EH (cell line): ENCODE measurements at regions not wholly inside any gene's neighbourhood (a gene's known extent, or its start where the extent isn't known, plus 50 kb on each side); places are given as distances from the start of the nearest gene placed in this dataset.

Source experiments
- DNase-seq: peaks from one replicate; pipeline ENCODE4 v3.0.0-alpha.2; 2015; ENCODE audit warnings: low read depth

- DNase-seq: no peak
These were observed 2141.0 kb upstream of the AGA start for GRCh38 chr4:179583221-179583620.

GRCh38 chr4:179584101-179584500 lies 2141.9 kb upstream of the AGA start:
- no peak for DNase-seq

GRCh38 chr4:179585761-179586160 lies 2143.5 kb upstream of the AGA start:
- no peak for DNase-seq

DNA sequence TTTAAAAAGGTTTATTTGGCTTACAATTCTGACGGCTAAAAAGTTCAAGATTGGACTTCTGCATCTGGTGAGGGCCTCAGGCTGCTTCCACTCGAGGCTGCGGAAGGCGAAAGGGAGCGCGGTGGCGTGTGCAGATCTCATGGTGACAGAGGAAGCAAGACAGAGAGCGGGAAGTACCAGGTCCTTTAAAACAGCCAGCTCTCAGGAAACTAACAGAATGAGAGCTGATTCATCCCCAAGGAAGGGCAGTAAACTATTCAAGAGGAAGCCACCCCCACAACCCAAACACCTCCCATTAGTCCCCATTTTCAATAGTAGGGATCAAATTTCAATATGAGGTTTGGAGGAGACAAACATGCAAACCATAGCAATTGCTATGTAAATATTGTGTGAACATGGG lies 2144.2 kb upstream of the AGA start:
- DNase-seq: no peak

- no peak for DNase-seq
These were observed 2153.6 kb upstream of the AGA start for GRCh38 chr4:179595671-179596410.

DNA sequence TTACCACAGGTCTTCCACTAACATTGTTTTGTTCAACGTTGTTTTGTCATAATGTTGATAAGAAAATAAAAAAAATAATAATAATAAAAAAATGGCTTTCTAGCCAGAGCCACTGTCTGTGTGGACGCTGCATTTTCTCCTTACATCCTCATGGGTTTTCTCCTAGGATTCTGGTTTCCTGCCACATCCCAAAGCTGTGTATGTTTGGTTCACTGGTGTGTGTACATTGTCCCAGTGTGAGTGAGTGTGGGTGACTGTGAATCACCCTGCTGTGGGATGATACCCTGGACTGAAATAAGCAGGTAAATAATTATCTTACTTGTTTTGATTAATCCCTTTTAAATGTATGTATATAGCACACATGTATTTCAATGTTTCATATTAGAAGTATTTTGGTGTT lies 2154.4 kb upstream of the AGA start:
- no peak for DNase-seq

DNA sequence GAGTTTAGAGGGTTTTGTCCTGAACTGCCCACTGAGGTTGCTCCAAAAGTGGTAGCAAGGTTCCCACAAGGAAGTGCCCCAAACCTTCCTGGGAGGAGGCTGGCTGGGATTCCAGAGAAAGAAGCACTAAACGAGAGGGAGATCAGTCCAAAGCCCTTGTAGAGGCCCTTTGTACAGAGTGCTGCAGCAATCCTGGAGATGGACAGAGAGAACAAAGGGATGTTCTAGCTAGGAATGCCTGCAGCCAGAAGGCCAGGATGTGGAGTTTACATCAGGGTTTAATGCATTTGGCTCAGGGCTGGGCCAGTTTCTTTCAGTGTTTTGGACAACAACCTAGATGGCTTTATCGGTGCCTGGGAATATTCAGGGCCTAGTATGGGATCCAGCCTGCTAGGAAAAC lies 2155.1 kb upstream of the AGA start:
- no peak for DNase-seq

DNA sequence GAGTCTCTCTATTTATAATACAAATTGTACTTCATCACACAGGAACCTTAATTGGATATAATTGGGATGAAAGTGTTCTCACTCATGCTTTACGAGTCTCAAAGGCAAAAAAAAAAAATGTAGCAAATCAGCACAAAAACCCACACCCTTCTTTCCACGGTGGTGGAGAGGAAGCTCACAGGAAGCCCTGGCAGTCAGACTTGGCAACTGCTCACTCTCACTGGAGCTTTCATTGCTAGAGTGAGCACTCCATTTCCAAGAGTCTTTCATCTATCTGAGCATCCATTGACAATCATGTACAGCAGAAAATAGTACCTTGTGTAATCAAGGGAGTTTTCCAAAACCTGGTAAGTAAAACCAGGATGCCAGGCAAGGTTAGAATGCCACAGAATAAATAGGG lies 2159.4 kb upstream of the AGA start:
- DNase-seq: no peak

DNA sequence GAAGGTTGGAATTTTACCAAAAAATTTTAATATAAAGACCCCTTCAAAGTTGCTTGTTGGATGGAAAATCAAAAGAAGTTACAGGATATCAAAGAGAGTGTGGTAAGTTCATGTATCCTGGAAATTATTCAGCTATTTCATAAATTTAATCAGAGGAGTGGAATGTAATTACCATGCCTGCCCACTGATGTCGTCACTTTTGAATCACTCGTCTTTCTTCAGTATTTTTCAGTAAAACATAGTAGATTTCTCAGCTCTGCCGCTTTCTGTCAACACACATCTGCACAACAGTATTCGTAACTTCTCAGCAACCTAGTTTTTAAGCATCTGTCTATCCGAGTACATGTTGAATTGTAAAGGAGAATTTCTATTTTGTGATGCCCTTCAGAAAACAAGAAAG lies 2163.0 kb upstream of the AGA start:
- no peak for DNase-seq

DNA sequence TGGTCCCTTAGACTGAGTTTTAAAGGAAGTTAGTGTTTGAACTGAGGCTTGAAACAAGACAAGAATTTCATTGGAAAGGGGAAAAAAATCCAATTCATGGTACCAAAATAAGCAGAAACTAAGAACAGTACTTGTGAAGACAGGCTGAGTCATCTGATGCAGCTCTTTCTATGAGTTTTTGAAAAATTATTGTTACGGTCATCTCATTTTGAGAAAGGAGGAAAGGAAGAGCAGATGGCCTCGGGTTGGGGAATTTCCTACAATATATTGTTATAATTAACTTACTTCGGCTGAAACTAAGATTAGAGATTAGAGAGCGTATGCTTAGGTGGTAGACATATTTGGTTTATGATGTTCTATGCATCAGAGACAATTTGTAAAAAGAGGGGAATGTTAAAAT lies 2164.8 kb upstream of the AGA start:
- DNase-seq: no peak

GRCh38 chr4:179615704-179616103 lies 2173.5 kb upstream of the AGA start:
- DNase-seq: no peak

GRCh38 chr4:179618966-179619365 lies 2176.7 kb upstream of the AGA start:
- DNase-seq: no peak

- DNase-seq: no peak
These were observed 2182.5 kb upstream of the AGA start for GRCh38 chr4:179624768-179625181.

- DNase-seq: no peak
These were observed 2183.2 kb upstream of the AGA start for GRCh38 chr4:179625406-179625805.

DNA sequence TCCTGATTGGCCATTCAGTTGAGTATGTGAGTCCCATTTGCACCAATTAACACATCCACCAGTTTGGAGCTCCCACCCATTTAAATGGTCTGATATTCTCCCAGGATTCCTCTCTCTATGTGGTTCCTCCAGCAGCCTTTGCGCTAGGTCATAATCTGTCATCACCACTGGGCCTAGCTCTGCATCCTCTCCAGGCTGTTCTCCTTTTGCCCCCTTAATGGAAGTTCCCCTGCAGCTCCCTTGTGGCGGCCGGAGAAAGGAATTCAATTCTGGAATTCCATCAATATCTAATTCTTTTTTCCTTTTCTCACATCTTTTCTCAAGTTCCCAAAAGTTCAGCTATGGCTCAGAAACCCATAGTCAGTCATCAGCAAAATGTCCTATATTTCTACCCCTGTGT lies 2184.4 kb upstream of the AGA start:
- DNase-seq: no peak

- no peak for DNase-seq
These were observed 2189.1 kb upstream of the AGA start for GRCh38 chr4:179631321-179631720.

GRCh38 chr4:179634862-179635261 lies 2192.6 kb upstream of the AGA start:
- DNase-seq: no peak

DNA sequence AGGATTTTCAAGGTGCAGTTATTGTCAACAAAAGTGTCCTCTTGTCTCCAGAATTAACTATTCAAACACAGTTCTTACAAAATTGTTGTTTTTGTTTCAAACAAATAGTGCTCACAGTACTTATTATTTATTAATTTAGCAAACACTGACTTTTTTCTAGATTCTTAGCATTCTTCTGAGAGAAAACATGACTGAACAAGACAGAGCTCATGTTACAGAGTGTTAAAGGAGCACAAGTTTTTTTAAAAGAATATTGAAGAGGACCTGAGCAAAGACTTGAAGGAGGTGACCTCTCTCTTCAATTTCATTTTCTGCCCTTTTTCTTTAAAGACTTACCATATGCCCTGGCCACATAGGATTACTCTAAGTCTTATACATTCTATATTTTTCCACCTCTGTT lies 2220.3 kb upstream of the AGA start:
- no peak for DNase-seq

- DNase-seq: no peak
These were observed 2221.6 kb upstream of the AGA start for GRCh38 chr4:179663641-179664429.

GRCh38 chr4:179664430-179665027 lies 2222.3 kb upstream of the AGA start:
- no peak for DNase-seq

- no peak for DNase-seq
These were observed 2224.0 kb upstream of the AGA start for GRCh38 chr4:179666226-179666625.

DNA sequence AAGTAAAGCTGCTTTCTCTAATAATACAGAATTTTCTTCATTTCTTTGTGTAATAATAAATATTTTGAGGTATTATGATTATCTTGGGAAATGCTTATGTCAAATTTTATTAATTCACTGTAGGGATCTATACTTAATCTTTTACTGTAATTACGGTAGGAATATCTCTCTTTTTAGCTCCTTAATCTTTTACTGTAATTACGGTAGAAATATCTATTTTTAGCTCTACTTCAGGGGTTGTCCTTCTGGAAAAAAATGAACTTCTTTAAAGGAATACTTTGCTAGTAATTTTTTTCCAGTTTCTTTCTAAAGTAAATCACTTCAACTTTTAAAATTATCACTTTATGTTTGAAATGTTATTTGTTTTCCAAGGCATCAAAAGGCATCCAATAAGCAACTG lies 2229.4 kb upstream of the AGA start:
- DNase-seq: no peak

- no peak for DNase-seq
These were observed 2236.0 kb upstream of the AGA start for GRCh38 chr4:179678093-179678814.
